GM19099 (cell line): ENCODE measurements at regions not wholly inside any gene's neighbourhood (a gene's known extent, or its start where the extent isn't known, plus 50 kb on each side); places are given as distances from the start of the nearest gene placed in this dataset.

Experiments
- POLR2A ChIP-seq: IDR thresholded peaks from 3 replicates; pipeline ENCODE4 v1.6.1; 2011; ENCODE audit warnings: low read depth; ENCODE audit not compliant: insufficient read length; ENCODE audit errors: extremely low read depth

DNA sequence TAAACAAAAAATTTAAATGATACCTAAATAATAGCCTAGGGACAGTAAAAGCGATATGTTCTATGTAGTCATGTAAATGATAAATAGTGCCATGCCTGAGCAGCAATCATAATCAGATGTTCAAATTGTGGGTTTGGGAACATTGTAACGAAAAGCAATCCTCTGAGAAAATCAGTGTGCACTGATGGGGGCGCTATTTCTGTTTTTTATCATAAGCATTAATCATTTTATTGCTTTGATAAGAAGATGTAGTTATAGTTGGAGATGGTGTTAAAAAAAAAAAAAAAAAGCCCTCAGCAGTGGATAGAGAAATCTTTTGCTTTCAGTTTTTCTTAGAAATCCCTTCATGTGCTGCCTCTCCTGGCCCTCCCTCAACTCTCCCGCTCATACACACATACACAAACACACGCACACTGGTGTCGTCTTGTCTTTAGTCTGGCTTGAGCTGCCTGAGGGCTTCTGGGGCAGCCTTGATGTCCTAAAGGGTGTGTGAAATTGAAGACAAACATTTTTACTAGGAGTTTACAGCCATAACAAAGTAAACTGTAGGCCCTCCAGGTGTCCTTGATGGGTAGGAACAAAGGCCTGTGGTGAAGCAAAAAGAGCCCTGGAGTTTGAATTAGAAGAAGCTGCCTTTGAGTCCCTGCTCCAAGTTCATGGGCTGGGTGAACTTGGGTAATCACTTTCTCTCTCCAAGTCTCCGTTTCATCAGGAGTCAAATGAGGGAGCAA is 428.1 kb downstream of the SOX2 start:
- TF ChIP-seq POLR2A = no peak

DNA sequence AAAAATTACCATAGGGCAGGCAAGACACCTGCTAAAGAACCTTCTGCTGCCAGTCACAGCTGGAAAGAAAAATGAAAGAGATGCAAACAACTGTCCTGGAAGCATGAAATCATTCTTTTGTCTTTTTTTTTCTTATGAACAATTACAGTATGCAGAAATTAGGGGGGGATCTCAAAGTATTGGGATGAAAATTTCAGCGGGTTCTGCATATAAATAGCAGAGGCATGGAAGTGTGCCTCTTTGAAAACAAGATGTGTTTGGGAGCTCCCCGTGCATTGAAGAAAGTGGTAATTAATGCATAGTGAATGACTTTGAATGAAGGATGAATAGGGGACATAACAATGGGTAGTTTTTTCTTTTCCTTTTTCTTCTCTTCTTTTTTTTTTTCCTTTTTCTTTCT is 431.2 kb downstream of the SOX2 start:
- TF ChIP-seq POLR2A = no peak

DNA sequence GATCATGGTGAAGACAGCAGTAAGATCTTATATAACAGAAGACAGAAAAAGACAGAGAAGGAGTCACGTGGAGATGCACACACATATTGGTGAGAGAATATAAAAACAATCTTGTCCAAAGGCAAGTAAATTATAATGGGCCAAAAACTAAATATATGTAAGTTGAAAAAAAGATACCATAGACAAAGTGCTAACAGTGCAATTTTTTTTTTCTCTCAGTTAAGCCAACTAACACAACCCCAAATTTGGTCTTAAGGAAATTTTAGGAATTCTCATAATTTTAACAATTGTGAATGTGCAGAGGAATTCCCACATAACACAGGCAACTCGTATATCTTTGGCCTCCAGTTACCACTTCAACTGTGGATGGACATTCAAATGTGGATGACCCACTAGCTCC is 432.2 kb downstream of the SOX2 start:
- no peak for TF ChIP-seq POLR2A

DNA sequence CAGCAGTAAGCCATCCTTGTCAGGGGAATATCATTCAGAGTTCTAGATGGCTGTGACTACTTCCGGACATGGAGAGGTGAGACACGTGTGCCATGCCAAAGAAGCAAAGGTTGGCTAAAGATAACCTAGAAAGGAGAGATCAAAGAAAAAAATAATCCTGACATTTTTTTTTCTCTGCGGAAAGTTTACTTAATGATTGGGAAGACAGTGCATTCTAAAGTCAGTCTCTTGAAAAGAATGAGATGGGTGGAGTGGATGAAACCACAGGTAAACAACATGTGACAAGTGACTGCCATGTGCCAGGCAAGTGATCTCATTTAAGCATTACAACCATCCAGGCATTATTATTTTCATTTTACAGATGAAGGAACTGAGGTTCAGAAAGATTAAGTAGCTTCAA is 436.6 kb downstream of the SOX2 start:
- no peak for TF ChIP-seq POLR2A

DNA sequence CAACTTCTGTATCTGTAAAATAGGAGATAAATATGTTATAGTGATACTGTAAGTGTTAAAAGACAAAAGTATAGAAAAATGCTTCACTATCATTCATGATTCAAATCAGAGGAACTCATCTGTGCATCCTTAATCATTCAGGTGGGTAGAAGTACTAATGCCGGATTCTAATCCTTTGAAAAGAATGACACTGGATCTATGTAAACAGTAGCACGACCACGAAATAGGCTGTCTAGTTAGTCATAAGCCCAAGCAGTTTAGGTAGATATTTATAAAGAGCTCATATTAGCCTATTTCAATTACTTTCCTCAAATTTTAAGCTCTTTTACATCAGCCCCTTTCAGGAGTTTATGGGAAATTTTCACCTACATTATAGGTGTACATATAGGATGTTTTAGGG is 437.9 kb downstream of the SOX2 start:
- no peak for TF ChIP-seq POLR2A

DNA sequence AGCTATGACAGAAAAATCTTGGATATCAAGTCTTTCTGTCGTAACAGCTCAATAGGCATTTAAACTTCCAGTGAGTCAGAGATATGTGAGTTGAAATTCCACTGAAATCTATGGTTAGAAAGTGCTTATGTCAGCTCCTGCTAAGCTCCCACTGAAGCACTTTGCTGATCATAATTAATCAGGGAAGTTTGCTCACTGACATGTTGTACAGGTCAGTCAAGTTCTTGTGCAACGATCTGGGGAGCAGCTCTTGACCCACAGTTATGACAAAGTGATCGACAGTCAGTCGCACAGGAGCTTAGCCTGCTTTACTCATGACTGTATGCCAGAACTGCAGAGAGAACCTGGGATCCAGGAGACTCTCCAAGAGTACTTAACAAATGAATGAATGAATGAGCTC is 453.5 kb downstream of the SOX2 start:
- no peak for TF ChIP-seq POLR2A

DNA sequence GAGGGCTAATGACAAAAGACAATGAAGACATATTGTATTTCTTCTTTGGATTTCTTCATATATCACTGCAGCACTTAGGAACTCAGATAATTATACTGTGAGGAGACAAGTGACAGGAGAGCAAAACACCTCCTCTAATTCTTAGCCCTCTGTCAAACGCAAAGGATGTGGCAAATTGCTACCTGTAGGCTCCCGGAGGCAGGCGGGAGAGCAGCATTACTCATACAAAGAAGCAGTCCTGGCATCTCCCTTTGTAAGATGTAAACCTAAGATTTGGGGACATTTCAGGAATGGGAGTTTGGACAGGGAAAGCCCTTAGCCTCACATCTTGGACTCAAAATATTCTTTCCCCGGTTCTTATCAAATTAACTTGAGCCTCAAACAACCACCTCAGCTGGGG is 460.8 kb downstream of the SOX2 start:
- TF ChIP-seq POLR2A = no peak

DNA sequence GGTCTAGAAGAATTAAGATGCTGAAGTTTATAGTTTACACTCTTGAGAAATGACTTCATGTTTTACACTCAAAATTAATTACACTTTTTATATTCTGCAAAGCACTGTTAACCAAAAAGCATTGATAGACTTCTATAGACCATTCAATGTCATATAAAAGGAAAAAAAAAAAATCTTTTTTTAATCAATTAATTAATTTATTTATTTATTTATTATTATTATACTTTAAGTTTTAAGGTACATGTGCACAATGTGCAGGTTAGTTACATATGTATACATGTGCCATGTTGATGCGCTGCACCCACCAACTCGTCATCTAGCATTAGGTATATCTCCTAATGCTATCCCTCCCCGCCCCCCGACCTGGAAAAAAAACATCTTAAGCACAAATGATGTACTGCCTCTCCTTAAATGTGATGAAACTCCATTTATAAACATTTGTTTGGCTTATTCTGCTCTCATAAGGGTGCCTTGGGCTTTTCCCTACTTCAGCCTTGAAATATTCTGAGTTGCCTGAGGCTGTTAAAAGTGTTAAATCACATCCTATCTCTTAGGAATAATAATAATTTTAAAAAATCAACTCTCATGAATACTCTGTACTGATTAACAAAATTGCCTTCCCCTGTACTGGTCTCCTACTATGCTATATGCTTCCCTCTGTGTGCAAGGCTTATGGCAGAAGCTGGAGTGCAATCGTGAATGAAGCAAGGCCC is 466.9 kb downstream of the SOX2 start:
- TF ChIP-seq POLR2A = no peak

DNA sequence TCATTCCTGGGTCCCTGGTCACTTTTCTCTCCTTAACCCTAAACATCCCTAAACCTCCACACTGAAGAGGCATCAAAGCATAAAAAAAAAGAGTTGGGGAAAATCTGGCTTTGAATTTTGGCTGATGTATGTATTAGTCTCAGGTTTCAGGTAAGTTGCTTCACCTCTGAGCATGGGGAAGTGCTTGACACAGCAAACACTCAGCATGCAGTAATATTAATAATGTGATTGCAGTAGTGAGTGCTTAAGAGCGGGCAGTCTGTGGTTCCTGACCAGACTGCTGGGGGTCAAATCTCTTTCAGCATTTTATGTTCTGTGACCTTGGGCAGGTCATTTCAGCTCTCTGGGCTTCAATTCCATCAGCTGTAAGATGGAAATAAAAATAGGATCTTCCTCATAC is 467.9 kb downstream of the SOX2 start:
- TF ChIP-seq POLR2A = no peak

DNA sequence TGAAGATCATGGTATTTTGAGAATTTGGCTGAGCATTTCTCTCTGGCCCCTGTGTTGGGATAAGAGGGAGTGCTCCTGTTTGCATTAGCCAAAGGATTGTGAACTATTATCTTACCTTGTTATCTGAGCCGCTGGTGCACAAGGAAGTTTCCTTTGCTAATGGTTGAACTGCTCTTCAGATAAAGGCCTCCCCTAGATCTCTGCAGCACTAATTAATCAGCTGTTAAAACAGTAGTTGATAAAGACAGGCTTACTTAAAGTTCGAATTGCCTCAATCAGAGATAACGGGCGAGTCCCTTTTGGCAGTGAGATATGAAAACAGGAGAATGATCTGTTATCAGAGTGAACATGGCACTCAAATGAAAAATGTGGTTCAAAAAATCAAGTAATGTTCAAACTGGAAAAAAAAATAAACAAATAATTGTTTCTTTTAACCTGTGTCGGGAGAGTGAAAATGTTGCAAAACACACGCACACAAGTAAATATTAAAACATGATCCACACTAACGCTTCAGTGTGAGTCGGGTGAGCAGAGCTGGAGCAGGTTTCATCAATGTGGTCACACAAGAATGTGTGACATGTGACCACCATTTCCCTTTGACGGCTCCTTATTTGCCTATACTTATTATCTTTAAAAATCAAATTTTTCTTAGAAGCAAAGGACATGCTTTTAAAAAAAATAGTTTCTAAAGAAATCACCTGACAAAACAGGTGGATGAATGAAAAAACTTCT is 469.1 kb downstream of the SOX2 start:
- no peak for TF ChIP-seq POLR2A

DNA sequence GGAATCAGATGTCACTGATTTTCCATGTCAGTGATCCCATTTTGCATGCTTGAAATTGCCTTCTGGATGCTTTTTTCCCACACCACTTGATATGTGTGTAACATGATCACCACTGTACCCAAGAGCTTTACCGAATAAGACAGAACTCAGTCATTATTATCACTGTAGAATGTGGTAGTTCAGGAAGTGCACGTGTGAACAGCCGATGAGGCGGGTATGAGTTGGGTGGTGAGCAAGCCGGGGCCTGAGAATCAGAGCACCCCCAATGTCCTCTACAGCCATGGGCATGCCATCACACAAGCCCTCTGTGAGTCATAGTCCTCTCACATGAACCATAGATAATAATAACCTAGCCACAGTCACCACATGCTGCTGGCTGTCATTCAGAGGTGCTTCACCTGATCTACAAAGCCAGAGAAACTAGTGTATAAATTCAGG is 470.8 kb downstream of the SOX2 start:
- TF ChIP-seq POLR2A = no peak

DNA sequence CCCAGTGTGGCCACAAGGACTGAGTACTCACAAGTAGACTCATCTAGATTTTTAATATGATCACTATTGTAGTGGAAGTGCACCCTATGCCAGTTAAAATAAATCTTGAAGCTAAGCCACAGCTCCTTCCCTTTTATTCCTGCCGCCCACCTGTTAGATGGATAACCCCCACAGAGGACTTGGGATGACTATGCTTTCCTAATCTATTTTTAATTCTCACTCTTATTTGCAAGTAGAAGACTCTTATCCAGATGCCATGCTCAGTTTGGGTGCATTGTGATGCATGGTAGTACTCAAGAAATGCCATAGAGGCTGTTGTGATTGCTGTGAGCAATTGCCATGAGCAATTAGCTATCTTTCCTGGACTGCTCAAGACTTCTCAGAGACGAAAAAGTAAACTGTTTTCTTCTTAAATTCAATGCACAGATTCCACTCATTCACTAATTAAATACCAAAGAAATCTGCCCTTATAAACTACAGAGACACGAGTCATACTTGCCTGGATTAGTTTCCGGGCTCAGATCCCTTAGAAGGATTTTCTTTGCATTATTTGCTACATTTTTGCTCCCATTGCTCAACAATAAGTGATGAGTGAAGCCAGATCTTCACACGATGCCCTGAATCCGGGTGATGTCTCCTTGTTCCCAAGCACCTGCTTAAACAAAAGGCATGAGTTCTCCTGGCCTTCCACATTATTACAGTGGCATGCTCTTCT is 472.1 kb downstream of the SOX2 start:
- TF ChIP-seq POLR2A = no peak

DNA sequence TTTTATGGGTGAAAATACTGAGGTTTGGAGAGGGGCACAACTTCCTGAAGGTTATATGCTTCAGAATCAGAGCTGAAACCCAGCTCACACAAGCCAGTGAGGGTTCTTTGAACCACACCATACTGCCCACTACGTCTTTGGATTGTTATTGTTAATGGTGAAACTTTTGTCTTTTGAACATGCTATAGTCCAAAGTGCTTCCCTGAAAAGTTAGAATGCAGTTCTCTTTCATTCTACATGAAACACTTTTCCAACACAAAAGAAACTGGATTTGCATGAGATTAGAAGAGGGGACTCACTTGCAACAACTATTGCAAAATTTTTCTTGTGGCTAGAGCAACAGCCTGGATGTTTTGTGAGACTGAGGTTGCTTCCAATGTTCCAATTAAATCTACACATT is 473.6 kb downstream of the SOX2 start:
- TF ChIP-seq POLR2A = no peak

DNA sequence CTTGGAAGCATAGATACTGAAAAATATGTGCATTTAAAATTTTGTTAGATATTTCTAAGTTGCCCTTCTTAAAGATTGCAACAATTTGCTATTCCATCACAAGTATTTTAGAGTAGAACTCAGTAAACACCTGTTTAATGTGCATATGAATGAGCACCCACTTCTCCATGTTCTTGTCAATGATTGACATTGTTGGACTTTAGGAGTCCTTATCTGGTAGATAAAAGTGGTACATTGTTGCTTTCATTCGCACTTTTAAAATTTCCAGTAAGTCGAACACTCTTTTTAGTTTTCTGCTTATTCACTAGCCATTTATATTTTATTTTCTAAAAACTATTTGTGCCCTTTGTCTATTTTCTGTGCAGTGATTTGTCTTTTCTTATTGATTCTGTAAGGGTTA is 478.3 kb downstream of the SOX2 start:
- no peak for TF ChIP-seq POLR2A

DNA sequence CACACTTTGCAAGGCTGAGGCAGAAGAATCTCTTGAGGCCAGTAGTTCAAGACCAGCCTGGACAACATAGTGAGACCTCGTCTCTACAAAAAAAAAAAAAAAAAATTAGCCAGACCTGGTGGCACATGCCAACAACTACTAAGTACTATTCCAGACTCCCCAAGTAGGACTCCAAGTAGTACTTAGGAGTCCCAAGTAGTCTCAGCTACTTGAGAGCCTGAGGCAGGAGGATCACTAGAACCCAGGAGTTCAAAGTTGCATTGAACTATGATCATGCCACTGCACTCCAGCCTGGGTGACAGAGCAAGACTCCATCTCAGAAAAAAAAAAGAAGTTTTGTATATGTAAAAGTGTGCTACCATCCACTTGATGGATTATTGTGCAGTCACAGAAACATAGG is 486.6 kb downstream of the SOX2 start:
- TF ChIP-seq POLR2A = no peak
